ENCODE measurements at regions not wholly inside any gene's neighbourhood (a gene's known extent, or its start where the extent isn't known, plus 50 kb on each side); places are given as distances from the start of the nearest gene placed in this dataset.

DNA sequence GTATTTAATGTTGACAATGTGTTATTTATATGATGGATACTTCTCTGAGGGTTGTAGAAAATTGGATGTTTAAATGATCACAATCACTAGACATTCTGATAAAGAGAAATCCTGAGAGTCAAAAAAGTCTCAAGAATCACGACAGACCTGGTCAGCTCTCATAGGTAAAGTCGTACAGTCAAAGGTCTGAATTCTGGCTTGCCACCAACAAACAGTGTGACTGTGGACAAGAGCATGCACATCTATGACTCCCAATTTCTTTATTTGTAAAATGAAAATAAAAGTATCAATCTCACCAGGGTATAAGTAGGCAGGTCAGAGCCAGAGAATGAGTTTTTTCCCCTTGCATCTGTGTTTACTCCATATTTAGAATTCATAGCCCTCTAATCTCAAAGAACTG, 556.7 kb downstream of the FAM181B start:
- TF ChIP-seq, protein P1, sequence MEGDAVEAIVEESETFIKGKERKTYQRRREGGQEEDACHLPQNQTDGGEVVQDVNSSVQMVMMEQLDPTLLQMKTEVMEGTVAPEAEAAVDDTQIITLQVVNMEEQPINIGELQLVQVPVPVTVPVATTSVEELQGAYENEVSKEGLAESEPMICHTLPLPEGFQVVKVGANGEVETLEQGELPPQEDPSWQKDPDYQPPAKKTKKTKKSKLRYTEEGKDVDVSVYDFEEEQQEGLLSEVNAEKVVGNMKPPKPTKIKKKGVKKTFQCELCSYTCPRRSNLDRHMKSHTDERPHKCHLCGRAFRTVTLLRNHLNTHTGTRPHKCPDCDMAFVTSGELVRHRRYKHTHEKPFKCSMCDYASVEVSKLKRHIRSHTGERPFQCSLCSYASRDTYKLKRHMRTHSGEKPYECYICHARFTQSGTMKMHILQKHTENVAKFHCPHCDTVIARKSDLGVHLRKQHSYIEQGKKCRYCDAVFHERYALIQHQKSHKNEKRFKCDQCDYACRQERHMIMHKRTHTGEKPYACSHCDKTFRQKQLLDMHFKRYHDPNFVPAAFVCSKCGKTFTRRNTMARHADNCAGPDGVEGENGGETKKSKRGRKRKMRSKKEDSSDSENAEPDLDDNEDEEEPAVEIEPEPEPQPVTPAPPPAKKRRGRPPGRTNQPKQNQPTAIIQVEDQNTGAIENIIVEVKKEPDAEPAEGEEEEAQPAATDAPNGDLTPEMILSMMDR (conservative IDR thresholded peaks at IDR 0.05 in 1 of 2, IDR thresholded peaks at IDR 0.05 in 1 of 2; ENCODE audit: extremely low read depth in 1 of 2, insufficient read depth in 1 of 2, low read depth in 1 of 2, low read length in 2 of 2), result no peak
- TF ChIP-seq EZH2 (IDR thresholded peaks at IDR 0.05; ENCODE audit: borderline replicate concordance, low read length), result no peak

All from mammary epithelial cell (primary cell).